HAP-1 (cell line): ENCODE measurements at regions not wholly inside any gene's neighbourhood (a gene's known extent, or its start where the extent isn't known, plus 50 kb on each side); places are given as distances from the start of the nearest gene placed in this dataset.

Experiments used
- DNase-seq, 2 experiments: peaks; one replicate each; pipeline ENCODE4 v3.0.0-alpha.2; 2016 to 2020; ENCODE audit warnings: low spot score in 2 of 2
- H3K27me3 ChIP-seq: fragments of 250-450 bp; sonication (Bioruptor Pico); 2 replicates; pipeline ENCODE4 v1.5.1; 2020; ENCODE audit warnings: low read depth, mild to moderate bottlenecking, moderate library complexity
- H3K36me3 ChIP-seq: fragments of 250-450 bp; sonication (Bioruptor Pico); replicated peaks from 2 replicates; pipeline ENCODE4 v1.5.1; 2020; ENCODE audit warnings: mild to moderate bottlenecking
- H3K4me1 ChIP-seq: fragments of 250-450 bp; sonication (Bioruptor Pico); 2 replicates; pipeline ENCODE4 v1.5.1; 2020; ENCODE audit warnings: mild to moderate bottlenecking
- H3K4me3 ChIP-seq: fragments of 250-450 bp; sonication (Bioruptor Pico); 2 replicates; pipeline ENCODE4 v1.5.1; 2020; ENCODE audit warnings: mild to moderate bottlenecking, moderate library complexity
- H3K9me3 ChIP-seq: fragments of 250-450 bp; sonication (Bioruptor Pico); 2 replicates; pipeline ENCODE4 v1.5.1; 2020; ENCODE audit warnings: mild to moderate bottlenecking, moderate library complexity
- in situ Hi-C: fragments of 300-500 bp; cut with MboI; formaldehyde crosslinking; loops from 3 replicates; pipeline ENCODE4 v1.14.3; 2020; ENCODE audit warnings: low sequenced_read_pairs, inconsistent platforms, mixed read lengths

GRCh38 chrX:110871839-110872238, 76.2 kb upstream of the CHRDL1 start:
- in situ Hi-C loops: no loop called here
- Histone ChIP-seq H3K4me1 (no peaks in the 10 kb centered on the region), H3K27me3 (no peaks in the 10 kb centered on the region), H3K4me3 (no peak overlapping the region), H3K9me3 (no peaks in the 10 kb centered on the region), H3K36me3 (no peaks in the 10 kb centered on the region)
- no peak for DNase-seq

GRCh38 chrX:110866421-110866820, 70.8 kb upstream of the CHRDL1 start:
- DNase-seq: no peak
- in situ Hi-C loops: no loop called here
- Histone ChIP-seq H3K36me3 (no peaks in the 10 kb centered on the region), H3K27me3 (peaks cover 9% of the 10 kb centered on the region; the same call in 1 of the 2 replicates), H3K9me3 (no peaks in the 10 kb centered on the region), H3K4me3 (no peak overlapping the region), H3K4me1 (no peaks in the 10 kb centered on the region)

- H3K4me1 ChIP-seq: no peaks in the 10 kb centered on the region
- no peaks in the 10 kb centered on the region for H3K9me3 ChIP-seq
- no peak overlapping the region for H3K4me3 ChIP-seq
- in situ Hi-C loops: no loop called here
- no peak for DNase-seq
- H3K27me3 ChIP-seq: peaks cover 20% of the 10 kb centered on the region
- H3K36me3 ChIP-seq: no peaks in the 10 kb centered on the region
Measured at GRCh38 chrX:110863883-110864282, 68.3 kb upstream of the CHRDL1 start.

DNA sequence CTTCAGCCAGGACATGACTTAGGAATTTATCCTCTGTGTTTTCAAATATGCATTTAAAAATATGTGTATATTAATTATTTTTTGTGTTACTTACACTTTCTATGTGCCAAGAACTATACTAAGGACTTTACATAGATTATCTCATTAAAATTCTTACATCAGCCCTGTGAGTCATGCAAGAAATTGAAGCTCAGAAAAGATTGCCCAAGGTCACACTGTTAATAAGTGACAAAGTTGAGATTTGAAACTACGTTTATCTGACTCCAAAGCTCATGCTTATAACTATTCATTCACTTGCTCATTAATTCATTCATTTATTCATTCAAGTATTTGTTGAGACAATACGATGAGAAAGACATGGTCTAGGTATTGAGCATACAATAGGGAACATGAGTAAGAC, 62.9 kb upstream of the CHRDL1 start:
- no peak for DNase-seq
- Histone ChIP-seq H3K9me3 (no peaks in the 10 kb centered on the region), H3K36me3 (no peaks in the 10 kb centered on the region), H3K4me3 (no peak overlapping the region), H3K4me1 (no peaks in the 10 kb centered on the region), H3K27me3 (peaks cover 20% of the 10 kb centered on the region)
- in situ Hi-C loops: loop anchor here (10.0 kb wide), 2 partner anchors 246 to 694 kb away; no protein-coding TSS in a partner anchor

- in situ Hi-C loops: loop anchor here (5.0 to 10.0 kb wide), 3 partner anchors 251 to 689 kb away; no protein-coding TSS in a partner anchor
- Histone ChIP-seq H3K36me3 (no peaks in the 10 kb centered on the region), H3K4me1 (no peaks in the 10 kb centered on the region), H3K4me3 (no peak overlapping the region), H3K9me3 (no peaks in the 10 kb centered on the region), H3K27me3 (no peaks in the 10 kb centered on the region)
- DNase-seq: peak; percentile 36 to 61
Measured at GRCh38 chrX:110853610-110854009, 58.0 kb upstream of the CHRDL1 start.

- in situ Hi-C loops: loop anchor here (5.0 to 10.0 kb wide), 3 partner anchors 253 to 687 kb away; no protein-coding TSS in a partner anchor
- no peaks in the 10 kb centered on the region for H3K9me3 ChIP-seq
- H3K4me1 ChIP-seq: no peaks in the 10 kb centered on the region
- no peaks in the 10 kb centered on the region for H3K27me3 ChIP-seq
- no peaks in the 10 kb centered on the region for H3K36me3 ChIP-seq
- peak; percentile 24 to 53 for DNase-seq
- no peak overlapping the region for H3K4me3 ChIP-seq
Measured at GRCh38 chrX:110852180-110852579, 56.6 kb upstream of the CHRDL1 start.

DNA sequence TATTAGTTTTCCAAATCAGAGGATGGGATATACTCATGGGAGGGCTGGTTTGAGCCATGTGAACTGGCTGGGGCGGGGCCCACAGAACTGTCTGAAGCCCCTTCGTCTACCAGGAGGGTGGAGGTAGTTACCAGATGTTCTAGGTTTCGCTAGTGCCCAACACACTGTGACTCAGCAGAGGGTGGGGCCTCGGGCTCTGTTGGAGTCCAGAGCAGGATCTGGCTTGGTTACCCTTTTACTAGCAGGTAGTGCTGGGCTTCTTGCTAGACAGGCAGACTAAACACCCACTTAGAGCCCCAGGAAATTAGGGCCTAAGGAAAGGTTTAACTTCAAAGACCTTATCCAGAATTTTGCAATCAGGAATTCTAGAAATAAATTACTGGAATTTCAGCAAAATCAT, 56.2 kb upstream of the CHRDL1 start:
- no peak for DNase-seq
- Histone ChIP-seq H3K4me1 (no peaks in the 10 kb centered on the region), H3K9me3 (no peaks in the 10 kb centered on the region), H3K36me3 (no peaks in the 10 kb centered on the region), H3K4me3 (no peak overlapping the region), H3K27me3 (no peaks in the 10 kb centered on the region)
- in situ Hi-C loops: loop anchor here (5.0 to 10.0 kb wide), 3 partner anchors 253 to 687 kb away; no protein-coding TSS in a partner anchor

GRCh38 chrX:110847334-110847733, 51.7 kb upstream of the CHRDL1 start:
- H3K36me3 ChIP-seq: no peaks in the 10 kb centered on the region
- H3K4me1 ChIP-seq: no peaks in the 10 kb centered on the region; the same call in 1 of the 2 replicates
- no peaks in the 10 kb centered on the region for H3K27me3 ChIP-seq
- in situ Hi-C loops: loop anchor here (5.0 to 10.0 kb wide), 2 partner anchors 173 to 395 kb away; no protein-coding TSS in a partner anchor
- peak; percentile 48 to 74 for DNase-seq
- H3K4me3 ChIP-seq: no peak overlapping the region
- no peaks in the 10 kb centered on the region for H3K9me3 ChIP-seq

DNA sequence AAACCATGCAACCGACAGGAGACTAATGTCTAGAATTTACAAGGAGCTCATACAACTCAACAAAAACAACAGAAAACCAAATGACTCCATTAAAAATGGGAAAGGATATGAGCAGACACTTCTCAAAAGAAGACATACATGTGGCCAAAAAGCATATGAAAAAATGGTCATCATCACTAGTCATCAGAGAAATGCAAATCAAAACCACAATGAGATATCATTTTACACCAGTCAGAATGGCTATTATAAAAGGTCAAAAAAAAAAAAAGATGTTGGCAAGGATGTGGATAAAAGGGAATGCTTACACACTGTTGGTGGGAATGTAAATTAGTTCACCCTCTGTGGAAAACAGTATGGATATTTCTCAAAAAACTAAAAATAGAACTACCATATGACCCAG, 50.5 kb upstream of the CHRDL1 start:
- DNase-seq: no peak
- no peaks in the 10 kb centered on the region for H3K9me3 ChIP-seq
- in situ Hi-C loops: loop anchor here (5.0 to 10.0 kb wide), 2 partner anchors 171 to 394 kb away; no protein-coding TSS in a partner anchor
- no peak overlapping the region for H3K4me3 ChIP-seq
- H3K36me3 ChIP-seq: no peaks in the 10 kb centered on the region
- H3K4me1 ChIP-seq: no peaks in the 10 kb centered on the region; the same call in 1 of the 2 replicates
- no peaks in the 10 kb centered on the region for H3K27me3 ChIP-seq
